Calu3 (cell line): ENCODE measurements at regions not wholly inside any gene's neighbourhood (a gene's known extent, or its start where the extent isn't known, plus 50 kb on each side); places are given as distances from the start of the nearest gene placed in this dataset.
A peak's percentile ranks its signal among the peaks of the same experiment; 100 is the strongest.

ENCODE experiments used
- BruUV-seq: library from RNA; stranded (reverse); fragments of 400-500 nt; replicated peaks from 2 replicates; lab custom pipeline; 2021; lab: Mats Ljungman, UMichigan
- CTCF ChIA-PET: fragments of 300-600 bp; sonication (Branson Sonifier 250); formaldehyde crosslinking; loops from one replicate; lab custom pipeline; 2022; ENCODE audit warnings: antibody characterized with exemption; lab: Charles Lee
- DNase-seq: peaks from one replicate; pipeline ENCODE4 v3.0.0; 2022
- H3K27ac Mint-ChIP-seq: one replicate; pipeline ENCODE4 v1.8.0; 2022; ENCODE audit warnings: mixed read lengths; ENCODE audit not compliant: unreplicated experiment
- H3K27me3 Mint-ChIP-seq: one replicate; pipeline ENCODE4 v1.8.0; 2022; ENCODE audit warnings: mixed read lengths; ENCODE audit not compliant: unreplicated experiment
- H3K36me3 Mint-ChIP-seq: one replicate; pipeline ENCODE4 v1.8.0; 2022; ENCODE audit warnings: mild to moderate bottlenecking, moderate library complexity, mixed read lengths; ENCODE audit not compliant: insufficient read depth, unreplicated experiment
- H3K4me1 Mint-ChIP-seq: one replicate; pipeline ENCODE4 v1.8.0; 2022; ENCODE audit warnings: mild to moderate bottlenecking, low read depth, mixed read lengths; ENCODE audit not compliant: unreplicated experiment
- H3K4me3 Mint-ChIP-seq: one replicate; pipeline ENCODE4 v1.8.0; 2022; ENCODE audit warnings: mild to moderate bottlenecking, low read depth, moderate library complexity, mixed read lengths; ENCODE audit not compliant: unreplicated experiment
- H3K9me3 Mint-ChIP-seq: one replicate; pipeline ENCODE4 v1.8.0; 2022; ENCODE audit warnings: low read depth, mixed read lengths; ENCODE audit not compliant: unreplicated experiment
- intact Hi-C: fragments of 100-400 bp; cut with micrococcal nuclease; formaldehyde crosslinking; loops from one replicate; pipeline ENCODE4 v1.10.0; 2022; ENCODE audit not compliant: unreplicated experiment
- TF ChIP-seq, protein P1 (sequence below): fragments of 200-600 bp; IDR thresholded peaks from one replicate; pipeline ENCODE4 v1.8.0; 2022; ENCODE audit warnings: antibody characterized with exemption; ENCODE audit not compliant: unreplicated experiment

DNA sequence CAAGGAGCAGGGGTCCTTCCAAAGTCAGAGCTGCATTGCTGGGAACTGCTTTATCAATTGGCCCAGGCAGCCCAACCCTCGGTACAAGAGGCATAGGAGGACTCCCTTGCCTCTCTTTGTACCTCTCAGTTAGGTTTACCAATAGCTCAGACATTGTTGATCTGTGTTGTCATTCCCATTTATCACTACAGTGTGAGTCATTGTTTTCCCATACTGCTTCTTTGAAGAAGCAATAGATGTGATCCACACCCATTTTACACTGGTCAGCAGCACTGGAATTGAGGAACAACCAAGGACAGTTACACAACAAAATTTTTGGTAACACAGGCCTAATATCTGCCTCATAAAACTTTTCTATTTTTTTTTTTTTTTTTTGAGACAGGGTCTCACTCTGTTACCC is 307.2 kb downstream of the SNX13 start:
- BruUV-seq = no TSS peak
- H3K27me3 Mint-ChIP-seq = no peaks in the 10 kb centered on the region
- no peak for DNase-seq
- CTCF ChIA-PET = interaction anchor here (0.7 to 1.4 kb wide), 9 partner anchors 9 to 728 kb away, joined by 3 to 6 read pairs (median 3); no protein-coding TSS in a partner anchor
- intact Hi-C loops = no loop called here
- H3K36me3 Mint-ChIP-seq = no peaks in the 10 kb centered on the region
- H3K4me3 Mint-ChIP-seq = no peak overlapping the region
- H3K27ac Mint-ChIP-seq = no peak overlapping the region
- TF ChIP-seq, protein P1, sequence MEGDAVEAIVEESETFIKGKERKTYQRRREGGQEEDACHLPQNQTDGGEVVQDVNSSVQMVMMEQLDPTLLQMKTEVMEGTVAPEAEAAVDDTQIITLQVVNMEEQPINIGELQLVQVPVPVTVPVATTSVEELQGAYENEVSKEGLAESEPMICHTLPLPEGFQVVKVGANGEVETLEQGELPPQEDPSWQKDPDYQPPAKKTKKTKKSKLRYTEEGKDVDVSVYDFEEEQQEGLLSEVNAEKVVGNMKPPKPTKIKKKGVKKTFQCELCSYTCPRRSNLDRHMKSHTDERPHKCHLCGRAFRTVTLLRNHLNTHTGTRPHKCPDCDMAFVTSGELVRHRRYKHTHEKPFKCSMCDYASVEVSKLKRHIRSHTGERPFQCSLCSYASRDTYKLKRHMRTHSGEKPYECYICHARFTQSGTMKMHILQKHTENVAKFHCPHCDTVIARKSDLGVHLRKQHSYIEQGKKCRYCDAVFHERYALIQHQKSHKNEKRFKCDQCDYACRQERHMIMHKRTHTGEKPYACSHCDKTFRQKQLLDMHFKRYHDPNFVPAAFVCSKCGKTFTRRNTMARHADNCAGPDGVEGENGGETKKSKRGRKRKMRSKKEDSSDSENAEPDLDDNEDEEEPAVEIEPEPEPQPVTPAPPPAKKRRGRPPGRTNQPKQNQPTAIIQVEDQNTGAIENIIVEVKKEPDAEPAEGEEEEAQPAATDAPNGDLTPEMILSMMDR = no peak
- H3K9me3 Mint-ChIP-seq = peaks cover 3% of the 10 kb centered on the region
- peaks cover 17% of the 10 kb centered on the region for H3K4me1 Mint-ChIP-seq

DNA sequence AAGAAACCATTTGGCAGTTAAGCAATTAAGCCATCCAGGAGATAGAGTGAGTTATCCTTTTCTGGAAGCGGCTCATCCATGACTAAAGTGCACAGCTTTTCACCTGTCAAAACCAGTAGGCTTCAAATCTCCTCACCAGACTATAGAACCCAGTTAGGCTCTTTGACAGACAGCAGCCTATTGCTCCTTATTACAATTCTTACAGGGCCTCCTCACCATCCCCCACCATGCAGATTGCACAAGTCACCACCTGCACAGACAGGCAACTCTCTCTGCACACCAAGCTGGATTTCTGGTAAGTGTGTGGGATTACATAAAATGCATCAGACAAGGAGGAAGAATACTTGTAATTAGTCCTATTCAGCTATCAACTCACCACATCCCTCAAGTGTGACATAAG is 301.6 kb downstream of the SNX13 start:
- intact Hi-C loops = no loop called here
- Mint-ChIP-seq H3K9me3 (peaks cover 8% of the 10 kb centered on the region), H3K4me1 (peaks cover 19% of the 10 kb centered on the region), H3K4me3 (no peak overlapping the region), H3K36me3 (no peaks in the 10 kb centered on the region), H3K27me3 (no peaks in the 10 kb centered on the region), H3K27ac (no peak overlapping the region)
- BruUV-seq = no TSS peak
- peak; percentile 39 for DNase-seq
- TF ChIP-seq, protein P1 = no peak
- CTCF ChIA-PET = interaction anchor here (1.2 kb wide), 1 partner anchor 20 kb away, joined by 3 read pairs; no protein-coding TSS in a partner anchor

- H3K4me3 Mint-ChIP-seq = no peak overlapping the region
- H3K4me1 Mint-ChIP-seq = peaks cover 21% of the 10 kb centered on the region
- BruUV-seq = no TSS peak
- no peaks in the 10 kb centered on the region for H3K27me3 Mint-ChIP-seq
- intact Hi-C loops = no loop called here
- CTCF ChIA-PET = no interaction called here
- H3K27ac Mint-ChIP-seq = no peak overlapping the region
- H3K36me3 Mint-ChIP-seq = no peaks in the 10 kb centered on the region
- H3K9me3 Mint-ChIP-seq = peaks cover 9% of the 10 kb centered on the region
- TF ChIP-seq, protein P1 = peak; percentile 80
- peak; percentile 71 for DNase-seq
These were observed 299.4 kb downstream of the SNX13 start for GRCh38 chr7:17640730-17641377.

DNA sequence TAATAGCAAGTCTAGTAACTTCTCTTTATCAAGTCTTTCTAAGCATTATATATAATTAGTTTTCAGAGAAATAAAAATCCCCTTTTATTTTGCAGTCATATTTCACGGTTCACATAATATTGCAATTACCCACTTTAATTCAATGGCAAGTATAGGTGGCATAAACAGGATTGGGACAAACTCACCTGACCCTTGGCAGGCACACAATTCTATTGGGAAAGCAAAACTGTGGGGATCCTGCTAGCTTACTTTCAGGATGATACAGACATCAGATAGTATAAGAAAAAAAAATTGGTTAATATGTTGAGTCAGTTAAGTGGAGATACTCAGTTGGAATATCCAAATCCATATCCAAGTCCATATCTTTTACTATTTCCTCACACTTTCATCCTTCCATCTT is 294.8 kb downstream of the SNX13 start:
- Mint-ChIP-seq H3K27ac (no peak overlapping the region), H3K4me1 (peaks cover 10% of the 10 kb centered on the region), H3K4me3 (no peak overlapping the region), H3K9me3 (peaks cover 9% of the 10 kb centered on the region), H3K27me3 (no peaks in the 10 kb centered on the region), H3K36me3 (no peaks in the 10 kb centered on the region)
- CTCF ChIA-PET = interaction anchor here (1.4 to 1.7 kb wide), 3 partner anchors 12 to 663 kb away, joined by 3 to 6 read pairs (median 6); no protein-coding TSS in a partner anchor
- DNase-seq = no peak
- intact Hi-C loops = loop anchor here (5.0 kb wide), 4 partner anchors 273 to 753 kb away; no protein-coding TSS in a partner anchor
- BruUV-seq = no TSS peak
- TF ChIP-seq, protein P1 = no peak
